ENCODE measurements at regions not wholly inside any gene's neighbourhood (a gene's known extent, or its start where the extent isn't known, plus 50 kb on each side); places are given as distances from the start of the nearest gene placed in this dataset.
A peak's percentile ranks its signal among the peaks of the same experiment; 100 is the strongest.
"Not testable (repeated sequence)": the region's sequence is repeated elsewhere in the genome, so short reads cannot be mapped to it uniquely, and the experiment has no call there.

GRCh38 chr1:219066631-219067349 is 106.9 kb upstream of the LYPLAL1 start:
- Histone ChIP-seq H3K9me3 (no peaks in the 10 kb centered on the region), H3K27ac (peak overlapping the region in 1 of 2 donors; percentile 5), H3K27me3 (no peaks in the 10 kb centered on the region), H3K4me3 (no peak overlapping the region), H3K36me3 (no peaks in the 10 kb centered on the region), H3K4me1 (peaks cover 0 to 11% of the 10 kb centered on the region in 2 donors)
- no peak for DNase-seq (ENCODE audit: low spot score)
- TF ChIP-seq CTCF (IDR thresholded peaks at IDR 0.05), result peak in 1 of 2 donors; percentile 65

- Histone ChIP-seq H3K27me3 (no peaks in the 10 kb centered on the region), H3K4me1 (peaks cover 0 to 11% of the 10 kb centered on the region in 2 donors), H3K36me3 (no peaks in the 10 kb centered on the region), H3K9me3 (no peaks in the 10 kb centered on the region), H3K27ac (no peak overlapping the region), H3K4me3 (no peak overlapping the region)
- TF ChIP-seq CTCF (IDR thresholded peaks at IDR 0.05), result no peak
- no peak for DNase-seq (ENCODE audit: low spot score)
These were observed 106.3 kb upstream of the LYPLAL1 start for GRCh38 chr1:219067350-219067712.

- H3K9me3 ChIP-seq; DNase-seq (ENCODE audit: low spot score); H3K4me3 ChIP-seq; H3K27me3 ChIP-seq; H3K27ac ChIP-seq; H3K36me3 ChIP-seq: not testable (repeated sequence)
- peaks cover 0 to 11% of the 10 kb centered on the region in 2 donors for H3K4me1 ChIP-seq
These were observed 103.3 kb upstream of the LYPLAL1 start for GRCh38 chr1:219070395-219070794.

- TF ChIP-seq CTCF (IDR thresholded peaks at IDR 0.05), result no peak
- H3K4me3 ChIP-seq, result no peak overlapping the region
- no peaks in the 10 kb centered on the region for H3K36me3 ChIP-seq
- no peak for DNase-seq (ENCODE audit: low spot score)
- no peaks in the 10 kb centered on the region for H3K27me3 ChIP-seq
- H3K27ac ChIP-seq, result no peak overlapping the region
- no peaks in the 10 kb centered on the region for H3K9me3 ChIP-seq
- peaks cover 0 to 11% of the 10 kb centered on the region in 2 donors for H3K4me1 ChIP-seq
These were observed 102.5 kb upstream of the LYPLAL1 start for GRCh38 chr1:219071209-219071608.

GRCh38 chr1:219072329-219072728 is 101.3 kb upstream of the LYPLAL1 start:
- no peak for DNase-seq (ENCODE audit: low spot score)
- Histone ChIP-seq H3K27ac (no peak overlapping the region), H3K4me1 (peaks cover 0 to 1% of the 10 kb centered on the region in 2 donors), H3K36me3 (no peaks in the 10 kb centered on the region), H3K4me3 (no peak overlapping the region), H3K9me3 (no peaks in the 10 kb centered on the region), H3K27me3 (no peaks in the 10 kb centered on the region)
- TF ChIP-seq CTCF (IDR thresholded peaks at IDR 0.05), result no peak

- no peak overlapping the region for H3K27ac ChIP-seq
- H3K27me3 ChIP-seq, result no peaks in the 10 kb centered on the region
- no peak for TF ChIP-seq CTCF (IDR thresholded peaks at IDR 0.05)
- no peak overlapping the region for H3K4me3 ChIP-seq
- no peak for DNase-seq (ENCODE audit: low spot score)
- H3K9me3 ChIP-seq, result no peaks in the 10 kb centered on the region
- H3K4me1 ChIP-seq, result no peaks in the 10 kb centered on the region
- H3K36me3 ChIP-seq, result no peaks in the 10 kb centered on the region
These were observed 99.5 kb upstream of the LYPLAL1 start for GRCh38 chr1:219074084-219074728.
